ENCODE measurements at regions not wholly inside any gene's neighbourhood (a gene's known extent, or its start where the extent isn't known, plus 50 kb on each side); places are given as distances from the start of the nearest gene placed in this dataset.

- no peak for TF ChIP-seq CTCF (conservative IDR thresholded peaks at IDR 0.05; ENCODE audit: low read depth, low read length)
- no peak for TF ChIP-seq EZH2 (IDR thresholded peaks at IDR 0.05; ENCODE audit: borderline replicate concordance, low read depth, low read length, poor library complexity, severe bottlenecking)
Observed at GRCh38 chr2:84144345-84144744, 314.7 kb downstream of the SUCLG1 start.

All from A673 (cell line).